ENCODE measurements at regions not wholly inside any gene's neighbourhood (a gene's known extent, or its start where the extent isn't known, plus 50 kb on each side); places are given as distances from the start of the nearest gene placed in this dataset.
"Not testable (repeated sequence)": the region's sequence is repeated elsewhere in the genome, so short reads cannot be mapped to it uniquely, and the experiment has no call there.

- DNase-seq, result not testable (repeated sequence)
Measured at GRCh38 chr5:24271702-24272118, 373.1 kb downstream of the CDH10 start.

GRCh38 chr5:24272741-24273140 is 372.0 kb downstream of the CDH10 start:
- DNase-seq, result no peak

GRCh38 chr5:24280215-24280614 is 364.6 kb downstream of the CDH10 start:
- DNase-seq, result no peak

- DNase-seq, result no peak
Measured at GRCh38 chr5:24281818-24282217, 363.0 kb downstream of the CDH10 start.

GRCh38 chr5:24289582-24290335 is 355.0 kb downstream of the CDH10 start:
- no peak for DNase-seq

GRCh38 chr5:24290536-24290935 is 354.2 kb downstream of the CDH10 start:
- no peak for DNase-seq

GRCh38 chr5:24291916-24292315 is 352.9 kb downstream of the CDH10 start:
- no peak for DNase-seq

- no peak for DNase-seq
Measured at GRCh38 chr5:24294333-24294732, 350.4 kb downstream of the CDH10 start.

GRCh38 chr5:24314106-24314505 is 330.7 kb downstream of the CDH10 start:
- no peak for DNase-seq

GRCh38 chr5:24320643-24321042 is 324.1 kb downstream of the CDH10 start:
- DNase-seq, result no peak

GRCh38 chr5:24325306-24325832 is 319.4 kb downstream of the CDH10 start:
- no peak for DNase-seq

GRCh38 chr5:24331531-24331930 is 313.2 kb downstream of the CDH10 start:
- no peak for DNase-seq

- DNase-seq, result no peak
Measured at GRCh38 chr5:24347158-24347557, 297.6 kb downstream of the CDH10 start.

GRCh38 chr5:24351285-24351684 is 293.5 kb downstream of the CDH10 start:
- no peak for DNase-seq

GRCh38 chr5:24353016-24353415 is 291.8 kb downstream of the CDH10 start:
- DNase-seq, result no peak

- DNase-seq, result no peak
Measured at GRCh38 chr5:24353611-24354010, 291.2 kb downstream of the CDH10 start.

GRCh38 chr5:24363789-24364481 is 280.8 kb downstream of the CDH10 start:
- no peak for DNase-seq

GRCh38 chr5:24364711-24365110 is 280.1 kb downstream of the CDH10 start:
- DNase-seq, result no peak

GRCh38 chr5:24365406-24365805 is 279.4 kb downstream of the CDH10 start:
- DNase-seq, result no peak

- no peak for DNase-seq
Measured at GRCh38 chr5:24367216-24367615, 277.6 kb downstream of the CDH10 start.

- no peak for DNase-seq
Measured at GRCh38 chr5:24368115-24368514, 276.7 kb downstream of the CDH10 start.

GRCh38 chr5:24376210-24376609 is 268.6 kb downstream of the CDH10 start:
- DNase-seq, result no peak

- no peak for DNase-seq
Measured at GRCh38 chr5:24376616-24377015, 268.2 kb downstream of the CDH10 start.

GRCh38 chr5:24381861-24382489 is 262.8 kb downstream of the CDH10 start:
- no peak for DNase-seq
